Adrenal gland (tissue), 9 donors: ENCODE measurements at regions not wholly inside any gene's neighbourhood (a gene's known extent, or its start where the extent isn't known, plus 50 kb on each side); places are given as distances from the start of the nearest gene placed in this dataset.

Experiments used
- DNase-seq, 7 donors: peaks; one replicate each; pipeline ENCODE4 v3.0.0-alpha.2; 2019 to 2020
- H3K27ac ChIP-seq, 5 donors: fragments of 200-600 bp; sonication (generic) in 4 of 5; 1 replicate in 3 of 5; 2 replicates in 2 of 5; pipeline versions ENCODE4 v1.5.1 to v1.8.0; 2016 to 2020; ENCODE audit warnings: mild to moderate bottlenecking in 1 of 5
- H3K27me3 ChIP-seq: fragments of 200-600 bp; 2 replicates; pipeline ENCODE4 v1.8.0; 2021
- H3K36me3 ChIP-seq, 2 donors: fragments of 200-600 bp; replicated peaks in 1 of 2; 1 replicate in 1 of 2; 2 replicates in 1 of 2; pipeline versions ENCODE4 v1.5.1 to v1.8.0; 2018 to 2022
- H3K4me1 ChIP-seq, 2 donors: fragments of 200-600 bp; replicated peaks in 1 of 2; 1 replicate in 1 of 2; 2 replicates in 1 of 2; pipeline versions ENCODE4 v1.5.1 to v1.8.0; 2018 to 2021
- H3K4me3 ChIP-seq, 4 donors: fragments of 200-600 bp; sonication (generic) in 3 of 4; one replicate each; pipeline ENCODE4 v1.5.1; 2016 to 2018
- H3K9me3 ChIP-seq, 3 donors: fragments of 200-600 bp; sonication (generic) in 1 of 3; replicated peaks in 1 of 3; 1 replicate in 2 of 3; 2 replicates in 1 of 3; pipeline versions ENCODE4 v1.5.1 to v1.8.0; 2016 to 2021
- POLR2A ChIP-seq, 2 donors: fragments of 450-650 bp; IDR thresholded peaks; one replicate each; pipeline ENCODE4 v1.6.1; 2017; ENCODE audit warnings: antibody characterized with exemption in 2 of 2, mild to moderate bottlenecking in 2 of 2, moderate library complexity in 1 of 2
- WGBS, 4 donors: extraction: QIAGEN DNeasy Blood & Tissue Kit in 2 of 4; methylation state at CpG; one replicate each; pipeline versions ENCODE4 v1.1.5 to v1.1.7; 2013 to 2017; 5-methylcytosine and 5-hydroxymethylcytosine counted together
- intact Hi-C, 2 donors: fragments of 100-400 bp; cut with DNase I; formaldehyde crosslinking; loops; one replicate each; pipeline versions ENCODE4 v1.14.1 to v1.15.0; 2022 to 2023
- TF ChIP-seq, protein P1 (sequence below), 6 experiments: fragments of 450-650 bp in 4 of 6; fragments of 200-600 bp in 2 of 6; sonication (generic) in 1 of 6; IDR thresholded peaks; 1 replicate in 5 of 6; 2 replicates in 1 of 6; pipeline versions ENCODE4 v1.5.1 to v1.8.0; 2016 to 2021; ENCODE audit warnings: antibody characterized with exemption in 6 of 6, mild to moderate bottlenecking in 2 of 6, moderate library complexity in 1 of 6
- donor health status: healthy with polysubstance abuse.
- donor health status: Bipolar disorder and iron deficiency.
- donor health status: DM: yes; HTN: yes; CAD: no.
- donor health status: DM: no; HTN: no; CAD: no.
- donor health status: DM: no; HTN: no; CAD: no.

DNA sequence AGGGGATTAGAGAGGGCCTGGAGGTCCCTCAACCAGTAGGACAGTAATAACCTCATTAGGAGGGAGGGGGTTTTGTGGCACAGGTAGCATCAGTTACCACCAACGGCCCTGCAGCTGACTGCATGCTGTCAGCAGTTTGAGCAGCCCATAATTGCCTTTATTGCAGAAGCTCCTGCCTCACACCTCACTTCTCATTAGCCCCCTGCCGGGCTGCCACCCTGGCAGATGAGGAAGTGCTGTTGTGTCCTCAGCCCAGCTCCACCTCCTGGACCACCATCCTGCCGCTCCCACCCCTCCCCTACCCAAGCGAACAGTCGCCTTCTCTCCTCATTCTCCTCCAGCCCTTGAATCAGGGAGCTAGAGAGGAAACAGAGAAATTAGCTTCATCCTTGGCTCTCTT is 237.4 kb downstream of the LMX1A start:
- Histone ChIP-seq H3K27ac (no peak overlapping the region), H3K4me1 (no peaks in the 10 kb centered on the region), H3K27me3 (peaks cover 26% of the 10 kb centered on the region), H3K9me3 (no peaks in the 10 kb centered on the region), H3K36me3 (no peaks in the 10 kb centered on the region), H3K4me3 (no peak overlapping the region)
- DNase-seq = no peak
- no peak for TF ChIP-seq POLR2A (IDR thresholded peaks at IDR 0.05)
- TF ChIP-seq, protein P1, sequence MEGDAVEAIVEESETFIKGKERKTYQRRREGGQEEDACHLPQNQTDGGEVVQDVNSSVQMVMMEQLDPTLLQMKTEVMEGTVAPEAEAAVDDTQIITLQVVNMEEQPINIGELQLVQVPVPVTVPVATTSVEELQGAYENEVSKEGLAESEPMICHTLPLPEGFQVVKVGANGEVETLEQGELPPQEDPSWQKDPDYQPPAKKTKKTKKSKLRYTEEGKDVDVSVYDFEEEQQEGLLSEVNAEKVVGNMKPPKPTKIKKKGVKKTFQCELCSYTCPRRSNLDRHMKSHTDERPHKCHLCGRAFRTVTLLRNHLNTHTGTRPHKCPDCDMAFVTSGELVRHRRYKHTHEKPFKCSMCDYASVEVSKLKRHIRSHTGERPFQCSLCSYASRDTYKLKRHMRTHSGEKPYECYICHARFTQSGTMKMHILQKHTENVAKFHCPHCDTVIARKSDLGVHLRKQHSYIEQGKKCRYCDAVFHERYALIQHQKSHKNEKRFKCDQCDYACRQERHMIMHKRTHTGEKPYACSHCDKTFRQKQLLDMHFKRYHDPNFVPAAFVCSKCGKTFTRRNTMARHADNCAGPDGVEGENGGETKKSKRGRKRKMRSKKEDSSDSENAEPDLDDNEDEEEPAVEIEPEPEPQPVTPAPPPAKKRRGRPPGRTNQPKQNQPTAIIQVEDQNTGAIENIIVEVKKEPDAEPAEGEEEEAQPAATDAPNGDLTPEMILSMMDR (IDR thresholded peaks at IDR 0.05) = no peak
- WGBS, 4 donors = 41 to 63% (median 54%) methylated on average over 4 to 5 of the region's 5 CpGs
- intact Hi-C loops = no loop called here

DNA sequence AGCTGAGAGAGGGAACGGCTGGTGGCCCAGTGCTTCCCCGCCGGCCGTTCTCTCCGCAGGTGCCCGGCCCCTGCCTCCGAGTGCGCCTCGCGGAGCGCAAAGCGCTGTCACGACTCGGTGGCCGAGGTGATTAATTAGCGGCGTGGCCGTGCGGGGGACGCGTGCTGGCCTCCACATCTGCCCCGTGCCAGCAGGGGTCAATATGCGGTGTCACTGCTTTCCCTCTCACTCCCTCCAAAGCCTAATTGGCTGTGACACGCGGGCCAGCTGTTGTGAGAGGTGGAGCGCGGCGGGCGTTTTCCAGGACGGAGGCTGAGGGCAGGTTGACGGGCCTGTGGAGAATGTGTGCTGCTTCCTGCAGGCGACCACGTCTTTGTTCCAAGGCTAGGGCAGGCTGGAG is 239.0 kb downstream of the LMX1A start:
- Histone ChIP-seq H3K36me3 (no peaks in the 10 kb centered on the region), H3K27ac (no peak overlapping the region), H3K9me3 (no peaks in the 10 kb centered on the region), H3K27me3 (peaks cover 26% of the 10 kb centered on the region), H3K4me1 (no peaks in the 10 kb centered on the region), H3K4me3 (no peak overlapping the region)
- no peak for TF ChIP-seq POLR2A (IDR thresholded peaks at IDR 0.05)
- TF ChIP-seq, protein P1 (IDR thresholded peaks at IDR 0.05) = no peak
- DNase-seq = no peak
- intact Hi-C loops = no loop called here
- 5 to 12% (median 7%) methylated on average over 22 to 33 of the region's 33 CpGs for WGBS, 4 donors

DNA sequence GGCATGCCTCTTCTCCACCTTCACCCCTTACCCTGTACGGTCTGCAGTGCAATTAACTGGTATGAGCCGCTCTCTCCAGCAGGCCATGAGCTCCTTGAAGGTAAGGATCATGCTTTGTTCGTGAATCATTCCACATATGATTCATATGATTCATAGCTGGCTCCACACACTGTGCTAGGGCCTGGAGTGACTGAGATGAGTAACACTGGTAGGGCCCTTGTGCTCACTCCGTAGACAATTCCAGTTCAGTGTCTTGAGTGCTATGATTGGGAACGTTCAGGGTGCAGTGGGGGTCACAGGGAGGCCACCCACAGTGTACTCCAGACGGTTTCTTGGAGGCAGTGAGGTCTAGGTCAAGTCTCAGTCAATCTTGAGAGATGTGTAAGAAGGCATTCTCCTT is 239.8 kb downstream of the LMX1A start:
- Histone ChIP-seq H3K4me3 (no peak overlapping the region), H3K27me3 (peaks cover 26% of the 10 kb centered on the region), H3K9me3 (no peaks in the 10 kb centered on the region), H3K36me3 (no peaks in the 10 kb centered on the region), H3K27ac (no peak overlapping the region), H3K4me1 (no peaks in the 10 kb centered on the region)
- intact Hi-C loops = no loop called here
- DNase-seq = peak in 4 of 7 donors; percentile 22 to 30 (median 24)
- TF ChIP-seq POLR2A (IDR thresholded peaks at IDR 0.05) = no peak
- TF ChIP-seq, protein P1 (IDR thresholded peaks at IDR 0.05) = no peak
- WGBS, 4 donors = 43 to 56% (median 50%) methylated on average over 6 of the region's 6 CpGs

DNA sequence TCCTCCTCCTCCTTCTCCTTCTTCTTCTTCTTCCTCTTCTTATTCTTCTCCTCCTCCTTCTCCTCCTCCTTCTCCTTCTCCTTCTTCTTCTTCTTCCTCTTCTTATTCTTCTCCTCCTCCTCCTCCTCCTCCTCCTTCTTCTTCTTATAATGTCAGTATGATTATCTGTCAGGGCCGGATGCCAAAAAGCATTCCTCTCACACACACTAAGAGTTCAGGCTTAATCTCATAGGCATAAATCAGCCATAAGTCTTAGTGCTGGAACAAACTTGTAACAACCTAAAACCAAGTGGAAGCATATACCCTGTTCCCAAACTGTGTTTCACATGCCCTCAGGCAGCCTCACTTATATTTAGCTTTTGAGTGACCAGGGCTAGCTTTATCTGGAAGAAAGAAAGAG is 240.3 kb downstream of the LMX1A start:
- DNase-seq = no peak
- intact Hi-C loops = no loop called here
- 30 to 53% (median 40%) methylated on average over 1 of the region's 1 CpG for WGBS, 4 donors
- H3K27ac ChIP-seq = no peak overlapping the region
- no peaks in the 10 kb centered on the region for H3K36me3 ChIP-seq
- peaks cover 26% of the 10 kb centered on the region for H3K27me3 ChIP-seq
- no peaks in the 10 kb centered on the region for H3K4me1 ChIP-seq
- TF ChIP-seq, protein P1 (IDR thresholded peaks at IDR 0.05) = no peak
- TF ChIP-seq POLR2A (IDR thresholded peaks at IDR 0.05) = no peak
- no peak overlapping the region for H3K4me3 ChIP-seq
- no peaks in the 10 kb centered on the region for H3K9me3 ChIP-seq
